LNCAP (cell line): ENCODE measurements at regions not wholly inside any gene's neighbourhood (a gene's known extent, or its start where the extent isn't known, plus 50 kb on each side); places are given as distances from the start of the nearest gene placed in this dataset.

Experiments used
- TF ChIP-seq, protein P1 (sequence below): fragments of 450-650 bp; IDR thresholded peaks from 2 replicates; pipeline ENCODE4 v1.5.1; 2017; ENCODE audit warnings: mild to moderate bottlenecking

DNA sequence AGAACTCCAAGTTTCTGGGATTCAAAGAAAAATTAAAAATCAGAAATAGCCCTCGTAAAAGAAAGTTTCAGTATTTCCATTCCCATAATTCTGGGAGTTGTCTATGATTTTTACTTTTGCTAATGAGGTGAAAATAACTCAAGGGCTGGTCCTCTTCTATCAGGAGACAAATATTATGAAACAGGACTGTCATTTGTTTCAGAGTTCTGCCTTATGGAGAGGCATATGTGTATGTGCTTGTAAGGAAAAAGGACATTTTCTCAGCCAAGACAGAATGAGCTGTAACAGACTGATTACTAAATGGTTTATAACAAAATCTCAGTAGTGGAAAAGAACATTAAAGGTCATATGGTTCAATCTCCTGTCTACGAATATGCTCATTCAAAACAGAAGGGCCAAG, 59.0 kb upstream of the TAB3 start:
- TF ChIP-seq, protein P1, sequence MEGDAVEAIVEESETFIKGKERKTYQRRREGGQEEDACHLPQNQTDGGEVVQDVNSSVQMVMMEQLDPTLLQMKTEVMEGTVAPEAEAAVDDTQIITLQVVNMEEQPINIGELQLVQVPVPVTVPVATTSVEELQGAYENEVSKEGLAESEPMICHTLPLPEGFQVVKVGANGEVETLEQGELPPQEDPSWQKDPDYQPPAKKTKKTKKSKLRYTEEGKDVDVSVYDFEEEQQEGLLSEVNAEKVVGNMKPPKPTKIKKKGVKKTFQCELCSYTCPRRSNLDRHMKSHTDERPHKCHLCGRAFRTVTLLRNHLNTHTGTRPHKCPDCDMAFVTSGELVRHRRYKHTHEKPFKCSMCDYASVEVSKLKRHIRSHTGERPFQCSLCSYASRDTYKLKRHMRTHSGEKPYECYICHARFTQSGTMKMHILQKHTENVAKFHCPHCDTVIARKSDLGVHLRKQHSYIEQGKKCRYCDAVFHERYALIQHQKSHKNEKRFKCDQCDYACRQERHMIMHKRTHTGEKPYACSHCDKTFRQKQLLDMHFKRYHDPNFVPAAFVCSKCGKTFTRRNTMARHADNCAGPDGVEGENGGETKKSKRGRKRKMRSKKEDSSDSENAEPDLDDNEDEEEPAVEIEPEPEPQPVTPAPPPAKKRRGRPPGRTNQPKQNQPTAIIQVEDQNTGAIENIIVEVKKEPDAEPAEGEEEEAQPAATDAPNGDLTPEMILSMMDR = no peak

DNA sequence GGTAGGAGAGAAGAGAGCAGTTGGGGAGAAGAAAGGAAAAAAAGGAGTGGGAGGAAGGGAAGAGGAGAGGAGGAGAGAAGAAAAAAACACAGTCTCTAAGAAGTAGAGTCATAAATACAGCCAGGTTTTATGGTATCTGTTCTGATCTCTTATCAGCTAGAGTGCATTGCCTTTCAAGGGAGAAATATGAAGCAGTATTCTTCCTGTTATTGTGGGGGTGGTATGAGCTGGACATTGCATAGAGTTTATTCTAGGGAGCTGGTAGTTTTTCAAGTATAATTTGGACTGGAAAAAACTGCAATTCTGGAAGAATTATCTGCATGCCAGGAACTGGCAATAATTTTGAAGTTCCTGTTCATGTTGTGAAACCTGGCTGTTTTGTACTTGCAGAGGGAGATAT, 54.9 kb upstream of the TAB3 start:
- TF ChIP-seq, protein P1 = no peak

DNA sequence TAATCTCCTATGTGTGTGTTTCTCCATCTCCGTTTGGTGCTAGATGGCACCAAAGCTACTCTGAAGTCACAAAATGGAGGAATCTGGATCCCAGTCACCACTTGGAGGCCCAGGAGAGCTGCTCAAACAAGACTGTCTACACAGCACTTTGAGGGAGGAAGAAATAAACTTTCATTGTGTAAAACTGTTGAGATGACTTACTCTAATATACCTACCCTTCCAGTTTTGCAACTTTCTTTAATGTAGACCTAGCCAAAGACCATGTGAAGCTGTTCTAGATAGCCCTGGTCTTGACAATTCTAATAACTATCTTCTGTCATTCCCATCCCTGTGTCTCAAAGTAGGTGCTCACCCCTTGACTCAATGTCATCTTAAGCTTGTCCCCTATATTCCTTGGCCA, 52.8 kb upstream of the TAB3 start:
- TF ChIP-seq, protein P1 = no peak

DNA sequence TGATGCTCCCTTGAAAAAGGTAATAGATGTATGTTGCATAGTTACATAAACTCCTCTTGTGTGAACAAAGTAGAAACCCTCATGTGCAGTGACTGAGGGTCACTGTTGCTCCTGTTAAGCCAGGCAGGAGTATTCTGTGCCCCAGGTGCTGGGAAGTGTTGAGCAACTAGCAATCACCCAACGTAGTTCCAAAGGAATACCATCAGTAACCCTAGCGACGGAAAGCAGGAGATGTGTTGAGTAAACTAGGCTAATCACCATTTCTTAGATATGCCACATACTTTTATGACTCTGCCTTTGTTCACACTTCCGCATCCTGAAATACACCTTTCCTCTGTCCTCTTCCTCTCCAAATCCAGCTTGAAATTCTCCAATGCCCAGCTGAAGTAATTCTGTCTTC, 50.9 kb upstream of the TAB3 start:
- TF ChIP-seq, protein P1 = no peak
